ENCODE measurements at regions not wholly inside any gene's neighbourhood (a gene's known extent, or its start where the extent isn't known, plus 50 kb on each side); places are given as distances from the start of the nearest gene placed in this dataset.
"Not testable (repeated sequence)": the region's sequence is repeated elsewhere in the genome, so short reads cannot be mapped to it uniquely, and the experiment has no call there.

DNA sequence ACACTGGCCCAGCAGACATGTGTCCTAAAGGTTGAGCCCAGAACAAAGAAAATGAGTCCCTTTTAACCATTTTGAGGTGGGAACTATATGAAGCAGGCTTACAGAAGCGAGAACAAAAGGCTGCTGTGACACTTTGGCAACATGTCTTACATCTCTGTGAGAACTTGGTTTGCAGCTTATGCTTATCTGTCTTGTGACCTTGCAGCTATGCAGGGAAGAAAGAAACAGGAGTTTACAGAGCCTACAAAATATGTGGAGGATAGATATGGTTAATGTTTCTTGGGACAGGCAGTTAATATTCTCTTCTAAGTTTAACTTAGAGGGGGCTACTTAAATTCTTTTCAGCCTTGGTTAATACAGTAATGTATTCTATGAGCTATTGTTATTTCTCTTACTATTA lies 209.1 kb downstream of the PTH2R start:
- TF ChIP-seq, protein P1, sequence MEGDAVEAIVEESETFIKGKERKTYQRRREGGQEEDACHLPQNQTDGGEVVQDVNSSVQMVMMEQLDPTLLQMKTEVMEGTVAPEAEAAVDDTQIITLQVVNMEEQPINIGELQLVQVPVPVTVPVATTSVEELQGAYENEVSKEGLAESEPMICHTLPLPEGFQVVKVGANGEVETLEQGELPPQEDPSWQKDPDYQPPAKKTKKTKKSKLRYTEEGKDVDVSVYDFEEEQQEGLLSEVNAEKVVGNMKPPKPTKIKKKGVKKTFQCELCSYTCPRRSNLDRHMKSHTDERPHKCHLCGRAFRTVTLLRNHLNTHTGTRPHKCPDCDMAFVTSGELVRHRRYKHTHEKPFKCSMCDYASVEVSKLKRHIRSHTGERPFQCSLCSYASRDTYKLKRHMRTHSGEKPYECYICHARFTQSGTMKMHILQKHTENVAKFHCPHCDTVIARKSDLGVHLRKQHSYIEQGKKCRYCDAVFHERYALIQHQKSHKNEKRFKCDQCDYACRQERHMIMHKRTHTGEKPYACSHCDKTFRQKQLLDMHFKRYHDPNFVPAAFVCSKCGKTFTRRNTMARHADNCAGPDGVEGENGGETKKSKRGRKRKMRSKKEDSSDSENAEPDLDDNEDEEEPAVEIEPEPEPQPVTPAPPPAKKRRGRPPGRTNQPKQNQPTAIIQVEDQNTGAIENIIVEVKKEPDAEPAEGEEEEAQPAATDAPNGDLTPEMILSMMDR (IDR thresholded peaks at IDR 0.05; ENCODE audit: low read depth, low read length, missing input control): not testable (repeated sequence)
- TF ChIP-seq JUND, RXRA (IDR thresholded peaks at IDR 0.05): not testable (repeated sequence)
- TF ChIP-seq, protein P2, sequence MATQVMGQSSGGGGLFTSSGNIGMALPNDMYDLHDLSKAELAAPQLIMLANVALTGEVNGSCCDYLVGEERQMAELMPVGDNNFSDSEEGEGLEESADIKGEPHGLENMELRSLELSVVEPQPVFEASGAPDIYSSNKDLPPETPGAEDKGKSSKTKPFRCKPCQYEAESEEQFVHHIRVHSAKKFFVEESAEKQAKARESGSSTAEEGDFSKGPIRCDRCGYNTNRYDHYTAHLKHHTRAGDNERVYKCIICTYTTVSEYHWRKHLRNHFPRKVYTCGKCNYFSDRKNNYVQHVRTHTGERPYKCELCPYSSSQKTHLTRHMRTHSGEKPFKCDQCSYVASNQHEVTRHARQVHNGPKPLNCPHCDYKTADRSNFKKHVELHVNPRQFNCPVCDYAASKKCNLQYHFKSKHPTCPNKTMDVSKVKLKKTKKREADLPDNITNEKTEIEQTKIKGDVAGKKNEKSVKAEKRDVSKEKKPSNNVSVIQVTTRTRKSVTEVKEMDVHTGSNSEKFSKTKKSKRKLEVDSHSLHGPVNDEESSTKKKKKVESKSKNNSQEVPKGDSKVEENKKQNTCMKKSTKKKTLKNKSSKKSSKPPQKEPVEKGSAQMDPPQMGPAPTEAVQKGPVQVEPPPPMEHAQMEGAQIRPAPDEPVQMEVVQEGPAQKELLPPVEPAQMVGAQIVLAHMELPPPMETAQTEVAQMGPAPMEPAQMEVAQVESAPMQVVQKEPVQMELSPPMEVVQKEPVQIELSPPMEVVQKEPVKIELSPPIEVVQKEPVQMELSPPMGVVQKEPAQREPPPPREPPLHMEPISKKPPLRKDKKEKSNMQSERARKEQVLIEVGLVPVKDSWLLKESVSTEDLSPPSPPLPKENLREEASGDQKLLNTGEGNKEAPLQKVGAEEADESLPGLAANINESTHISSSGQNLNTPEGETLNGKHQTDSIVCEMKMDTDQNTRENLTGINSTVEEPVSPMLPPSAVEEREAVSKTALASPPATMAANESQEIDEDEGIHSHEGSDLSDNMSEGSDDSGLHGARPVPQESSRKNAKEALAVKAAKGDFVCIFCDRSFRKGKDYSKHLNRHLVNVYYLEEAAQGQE (IDR thresholded peaks at IDR 0.05): not testable (repeated sequence)
